GM12874 (cell line): ENCODE measurements at regions not wholly inside any gene's neighbourhood (a gene's known extent, or its start where the extent isn't known, plus 50 kb on each side); places are given as distances from the start of the nearest gene placed in this dataset.

Experiments used
- TF ChIP-seq, protein P1 (sequence below): IDR thresholded peaks from 2 replicates; pipeline ENCODE4 v1.5.1; 2011; ENCODE audit warnings: low read depth, mild to moderate bottlenecking, control low read depth, low read length, moderate library complexity; ENCODE audit not compliant: insufficient read depth

DNA sequence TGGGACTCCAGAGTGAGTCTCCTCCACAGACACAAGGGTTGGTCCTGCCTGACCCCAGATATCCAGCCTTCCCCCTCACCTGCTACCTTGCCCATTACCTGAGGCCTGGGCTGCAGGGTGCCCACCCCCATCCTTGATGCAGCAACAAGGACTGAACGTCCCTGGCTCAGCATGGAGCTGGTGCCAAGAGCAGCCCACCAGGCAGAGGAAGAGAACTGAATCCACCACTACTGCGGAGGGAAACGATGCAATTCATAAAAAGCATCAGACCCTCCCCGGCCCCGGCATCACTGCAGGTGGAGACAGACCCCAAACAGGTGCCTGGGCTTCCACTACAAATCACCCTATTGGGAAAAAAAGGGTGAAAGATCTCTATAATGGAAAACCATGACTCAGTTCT, 131.0 kb upstream of the TNRC6C start:
- TF ChIP-seq, protein P1, sequence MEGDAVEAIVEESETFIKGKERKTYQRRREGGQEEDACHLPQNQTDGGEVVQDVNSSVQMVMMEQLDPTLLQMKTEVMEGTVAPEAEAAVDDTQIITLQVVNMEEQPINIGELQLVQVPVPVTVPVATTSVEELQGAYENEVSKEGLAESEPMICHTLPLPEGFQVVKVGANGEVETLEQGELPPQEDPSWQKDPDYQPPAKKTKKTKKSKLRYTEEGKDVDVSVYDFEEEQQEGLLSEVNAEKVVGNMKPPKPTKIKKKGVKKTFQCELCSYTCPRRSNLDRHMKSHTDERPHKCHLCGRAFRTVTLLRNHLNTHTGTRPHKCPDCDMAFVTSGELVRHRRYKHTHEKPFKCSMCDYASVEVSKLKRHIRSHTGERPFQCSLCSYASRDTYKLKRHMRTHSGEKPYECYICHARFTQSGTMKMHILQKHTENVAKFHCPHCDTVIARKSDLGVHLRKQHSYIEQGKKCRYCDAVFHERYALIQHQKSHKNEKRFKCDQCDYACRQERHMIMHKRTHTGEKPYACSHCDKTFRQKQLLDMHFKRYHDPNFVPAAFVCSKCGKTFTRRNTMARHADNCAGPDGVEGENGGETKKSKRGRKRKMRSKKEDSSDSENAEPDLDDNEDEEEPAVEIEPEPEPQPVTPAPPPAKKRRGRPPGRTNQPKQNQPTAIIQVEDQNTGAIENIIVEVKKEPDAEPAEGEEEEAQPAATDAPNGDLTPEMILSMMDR, result no peak

DNA sequence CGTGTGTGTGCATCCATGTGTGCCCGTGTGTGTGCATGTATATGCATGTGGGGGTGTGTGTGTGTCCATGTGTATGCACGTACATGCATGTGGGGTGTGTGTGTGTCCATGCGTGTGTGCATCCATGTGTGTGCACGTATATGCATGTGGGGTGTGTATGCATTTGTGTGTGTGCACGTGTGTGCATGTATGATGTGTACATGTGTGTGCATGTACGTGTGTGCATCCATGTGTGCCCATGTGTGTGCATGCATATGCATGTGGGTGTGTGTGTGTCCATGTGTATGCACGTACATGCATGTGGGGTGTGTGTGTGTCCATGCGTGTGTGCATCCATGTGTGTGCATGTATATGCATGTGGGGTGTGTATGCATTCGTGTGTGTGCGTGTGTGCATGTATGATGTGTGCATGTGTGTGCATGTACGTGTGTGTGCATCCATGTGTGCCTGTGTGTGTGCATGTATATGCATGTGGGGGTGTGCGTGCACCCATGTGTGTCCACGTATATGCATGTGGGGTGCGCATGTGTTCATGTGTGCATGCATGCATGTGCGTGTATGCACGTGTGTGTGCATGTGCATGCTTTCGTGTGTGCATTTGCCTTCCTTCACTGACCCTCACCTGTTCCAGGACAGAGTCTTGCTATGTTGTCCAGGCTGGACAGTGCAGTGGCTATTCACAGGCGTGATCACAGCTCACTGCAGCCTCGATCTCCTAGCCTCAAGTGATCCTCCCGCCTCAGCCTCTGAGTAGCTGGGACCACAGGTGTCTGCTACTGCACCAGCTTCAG, 129.6 kb upstream of the TNRC6C start:
- TF ChIP-seq, protein P1, result no peak

DNA sequence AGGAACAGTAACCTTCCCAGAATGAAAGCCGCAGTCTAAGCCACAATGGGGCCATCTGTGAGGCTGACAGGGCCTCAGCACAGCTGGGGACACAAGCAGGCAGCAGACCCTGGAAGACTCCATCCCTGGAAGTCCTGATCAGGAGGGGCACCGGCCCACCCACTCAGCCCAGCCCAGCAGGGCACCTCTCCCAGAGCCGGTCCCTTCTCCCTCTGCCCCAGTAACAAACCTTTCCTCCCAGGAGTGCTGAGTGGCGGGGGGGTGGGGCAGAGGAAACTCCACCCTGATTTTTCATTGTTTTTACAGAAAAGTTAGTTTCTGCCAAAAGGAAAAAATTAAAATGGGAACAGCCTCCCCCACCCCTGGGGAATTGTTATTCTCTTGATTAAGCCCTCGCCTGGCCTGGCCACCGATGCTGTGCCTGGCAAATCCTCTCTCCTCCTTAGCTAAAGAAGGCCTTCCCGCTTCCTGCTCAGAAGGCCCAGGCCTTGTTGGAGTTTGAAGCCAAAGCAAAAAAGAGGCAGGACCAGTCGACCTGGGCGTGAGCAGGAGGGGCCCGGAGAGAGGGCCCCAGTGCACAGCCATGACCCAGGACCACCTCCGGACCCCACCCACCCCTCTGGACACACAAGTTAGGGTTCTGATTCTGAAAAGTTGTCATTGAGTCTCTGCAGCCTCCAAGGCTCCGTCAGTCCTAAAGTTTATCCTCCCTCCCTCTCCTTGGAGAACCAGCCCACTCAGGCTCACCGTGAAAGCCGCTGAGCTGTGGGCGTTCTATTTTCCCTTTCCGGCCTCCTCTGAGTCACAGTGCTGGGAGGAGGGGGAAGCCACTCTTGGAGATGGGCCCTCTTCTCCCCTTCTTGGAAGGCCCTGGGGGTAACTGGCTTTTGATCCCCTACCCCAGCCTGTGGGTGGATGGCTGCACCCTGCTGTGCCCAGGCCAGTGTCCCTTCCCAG, 128.4 kb upstream of the TNRC6C start:
- TF ChIP-seq, protein P1, result no peak

DNA sequence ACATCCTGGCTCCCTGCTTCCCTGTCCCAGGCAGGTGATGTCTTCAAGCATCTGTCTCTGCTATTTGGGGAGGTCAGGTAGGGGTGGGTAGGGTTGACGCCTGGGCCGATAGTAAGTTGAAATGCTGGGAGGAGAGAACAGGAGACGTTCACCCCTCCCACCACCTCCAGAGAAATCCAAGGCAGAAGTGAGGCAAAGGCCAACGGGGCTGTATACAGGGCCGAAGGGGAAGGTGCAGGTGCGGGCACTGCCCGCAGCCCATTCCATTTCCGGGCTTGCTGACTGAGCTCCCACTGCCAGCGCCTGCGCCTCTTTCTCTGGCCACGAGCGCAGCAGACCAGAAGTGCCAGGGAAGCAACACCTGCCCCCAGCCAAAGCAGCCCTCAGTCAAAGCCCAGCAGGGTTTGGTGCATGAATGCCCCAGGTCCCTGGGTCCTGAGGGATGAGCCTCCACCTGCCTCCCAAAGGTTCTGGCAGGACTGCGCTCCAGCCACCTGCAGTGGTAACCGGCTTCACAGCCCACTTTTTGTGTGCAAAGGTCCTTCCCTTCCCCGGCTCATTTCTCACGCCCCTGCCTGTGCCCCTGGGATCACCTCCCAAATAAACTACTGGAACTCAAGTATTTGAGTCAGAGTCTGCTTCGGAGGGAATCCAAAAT, 127.6 kb upstream of the TNRC6C start:
- TF ChIP-seq, protein P1, result no peak

DNA sequence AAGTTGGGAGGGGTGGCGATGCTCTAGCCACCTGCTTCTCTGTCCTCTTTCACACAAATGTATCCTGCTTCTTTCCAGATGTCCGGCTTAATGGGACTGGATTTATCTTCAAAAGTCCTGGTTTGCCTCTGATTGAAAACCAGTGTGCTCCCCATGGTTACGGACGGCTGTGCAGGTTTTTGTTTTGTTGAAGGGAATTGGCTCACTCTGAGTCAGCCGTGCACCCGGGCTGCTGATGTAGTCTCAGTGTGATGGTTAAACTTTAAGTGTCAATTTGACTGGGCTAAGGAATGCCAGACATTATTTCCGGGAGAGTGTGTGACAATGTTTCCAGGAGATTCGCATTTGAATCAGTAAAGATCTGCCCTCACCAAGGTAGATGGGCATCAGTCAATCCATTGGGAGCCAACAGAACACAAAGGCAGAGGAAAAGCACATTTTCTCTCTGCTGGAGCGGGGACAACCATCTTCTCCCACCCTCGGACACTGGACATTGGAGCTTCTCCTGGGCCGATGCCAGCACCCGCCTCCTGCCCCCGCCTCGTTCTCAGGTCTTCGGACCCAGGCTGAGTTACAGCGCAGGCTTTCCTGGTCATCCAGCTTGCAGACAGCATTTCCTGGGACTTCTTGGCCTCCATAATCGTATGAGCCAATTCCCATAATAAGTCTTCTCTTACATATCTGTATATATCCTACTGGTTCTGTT, 126.9 kb upstream of the TNRC6C start:
- TF ChIP-seq, protein P1, result no peak

DNA sequence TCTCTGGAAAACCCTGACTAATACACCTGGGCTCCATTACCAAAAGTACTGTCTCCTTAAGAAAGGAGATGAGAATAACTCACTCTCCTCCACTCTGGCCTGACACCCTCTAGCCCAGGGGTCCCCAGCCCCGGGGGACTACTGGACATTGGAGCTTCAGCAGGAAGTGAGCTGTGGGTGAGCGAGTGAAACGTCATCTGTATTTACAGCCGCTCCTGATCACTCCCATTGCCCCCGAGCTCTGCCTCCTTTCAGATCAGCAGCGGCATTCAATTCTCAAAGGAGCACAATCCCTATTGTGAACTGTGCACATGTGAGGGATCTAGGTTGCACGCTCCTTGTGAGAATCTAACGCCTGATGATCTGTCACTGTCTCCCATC, 126.3 kb upstream of the TNRC6C start:
- TF ChIP-seq, protein P1, result no peak

DNA sequence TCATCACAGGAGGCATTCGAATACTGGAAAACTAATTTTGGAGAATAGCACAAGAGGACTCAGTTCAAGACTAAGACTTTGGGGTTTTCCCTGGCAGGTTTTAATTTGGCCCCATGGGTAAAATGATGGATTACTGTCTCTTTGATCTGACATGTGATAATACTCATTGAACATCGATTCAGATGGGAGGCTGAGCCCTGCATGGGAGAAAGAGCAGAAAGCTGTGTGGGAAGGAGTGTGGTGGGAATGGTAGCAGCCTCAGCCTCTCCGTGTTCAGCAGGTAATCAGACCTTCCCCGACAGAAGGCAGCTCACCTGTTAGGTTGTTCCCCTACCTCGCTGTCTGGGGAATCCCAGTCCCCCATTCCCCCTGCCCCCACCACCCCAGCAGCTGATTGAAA, 124.7 kb upstream of the TNRC6C start:
- TF ChIP-seq, protein P1, result no peak
